ENCODE measurements at regions not wholly inside any gene's neighbourhood (a gene's known extent, or its start where the extent isn't known, plus 50 kb on each side); places are given as distances from the start of the nearest gene placed in this dataset.
"Not testable (repeated sequence)": the region's sequence is repeated elsewhere in the genome, so short reads cannot be mapped to it uniquely, and the experiment has no call there.

GRCh38 chr3:152641198-152641597 lies 193.7 kb upstream of the P2RY1 start:
- intact Hi-C loops (cut with DNase I) = no loop called here
- no peaks in the 10 kb centered on the region for H3K36me3 ChIP-seq
- DNase-seq = no peak
- WGBS, 2 donors = 96% methylated on average over 1 of the region's 1 CpG
- no peak for TF ChIP-seq POLR2A (IDR thresholded peaks at IDR 0.05)
- no peak for TF ChIP-seq CTCF (IDR thresholded peaks at IDR 0.05)
- H3K4me3 ChIP-seq (replicated peaks in 1 of 3) = no peak overlapping the region
- H3K4me1 ChIP-seq = no peaks in the 10 kb centered on the region
- no peaks in the 10 kb centered on the region for H3K27me3 ChIP-seq
- H3K27ac ChIP-seq = no peak overlapping the region
- no peaks in the 10 kb centered on the region for H3K9me3 ChIP-seq

GRCh38 chr3:152642658-152643057 lies 192.3 kb upstream of the P2RY1 start:
- no peak for DNase-seq
- Histone ChIP-seq H3K4me1 (no peaks in the 10 kb centered on the region), H3K27me3 (no peaks in the 10 kb centered on the region), H3K9me3 (no peaks in the 10 kb centered on the region), H3K36me3 (no peaks in the 10 kb centered on the region), H3K4me3 (replicated peaks in 1 of 3) (no peak overlapping the region), H3K27ac (no peak overlapping the region)
- intact Hi-C loops (cut with DNase I) = no loop called here
- TF ChIP-seq CTCF (IDR thresholded peaks at IDR 0.05) = no peak
- TF ChIP-seq POLR2A (IDR thresholded peaks at IDR 0.05) = no peak
- WGBS, 2 donors = 89 to 95% methylated on average over 2 of the region's 2 CpGs

- Histone ChIP-seq H3K27ac (no peak overlapping the region), H3K36me3 (no peaks in the 10 kb centered on the region), H3K9me3 (no peaks in the 10 kb centered on the region), H3K4me3 (replicated peaks in 1 of 3) (no peak overlapping the region), H3K4me1 (no peaks in the 10 kb centered on the region), H3K27me3 (no peaks in the 10 kb centered on the region)
- no peak for DNase-seq
- TF ChIP-seq CTCF (IDR thresholded peaks at IDR 0.05) (no peak), POLR2A (IDR thresholded peaks at IDR 0.05) (no peak)
- intact Hi-C loops (cut with DNase I) = no loop called here
These were observed 190.5 kb upstream of the P2RY1 start for GRCh38 chr3:152644478-152644877.

- 45 to 46% methylated on average over 4 of the region's 4 CpGs for WGBS, 2 donors
- no peak overlapping the region for H3K27ac ChIP-seq
These were observed 188.9 kb upstream of the P2RY1 start for GRCh38 chr3:152646004-152646403.

GRCh38 chr3:152650177-152650576 lies 184.8 kb upstream of the P2RY1 start:
- no peaks in the 10 kb centered on the region for H3K9me3 ChIP-seq
- 80 to 85% methylated on average over 4 of the region's 4 CpGs for WGBS, 2 donors
- H3K4me1 ChIP-seq = no peaks in the 10 kb centered on the region
- TF ChIP-seq CTCF (IDR thresholded peaks at IDR 0.05) (no peak), POLR2A (IDR thresholded peaks at IDR 0.05) (no peak)
- H3K4me3 ChIP-seq (replicated peaks in 1 of 3) = no peak overlapping the region
- intact Hi-C loops (cut with DNase I) = no loop called here
- H3K36me3 ChIP-seq = no peaks in the 10 kb centered on the region
- no peak overlapping the region for H3K27ac ChIP-seq
- no peak for DNase-seq
- H3K27me3 ChIP-seq = no peaks in the 10 kb centered on the region

More at GRCh38 chr3:152646004-152646403, 188.9 kb upstream of the P2RY1 start:
- intact Hi-C loops (cut with DNase I) = no loop called here
- H3K9me3 ChIP-seq = no peaks in the 10 kb centered on the region
- no peak overlapping the region for H3K4me3 ChIP-seq (replicated peaks in 1 of 3)
- no peaks in the 10 kb centered on the region for H3K36me3 ChIP-seq
- no peak for TF ChIP-seq CTCF (IDR thresholded peaks at IDR 0.05)
- TF ChIP-seq POLR2A (IDR thresholded peaks at IDR 0.05) = no peak
- DNase-seq = no peak
- H3K27me3 ChIP-seq = no peaks in the 10 kb centered on the region
- H3K4me1 ChIP-seq = no peaks in the 10 kb centered on the region

- DNase-seq; intact Hi-C loops (cut with DNase I); H3K4me1 ChIP-seq; H3K4me3 ChIP-seq (replicated peaks in 1 of 3); H3K27ac ChIP-seq; H3K27me3 ChIP-seq; H3K36me3 ChIP-seq; H3K9me3 ChIP-seq: not testable (repeated sequence)
- 92 to 93% methylated on average over 4 of the region's 4 CpGs for WGBS, 2 donors
These were observed 184.0 kb upstream of the P2RY1 start for GRCh38 chr3:152650923-152651322.

Data from thyroid gland (tissue), 4 donors.